ENCODE measurements at regions not wholly inside any gene's neighbourhood (a gene's known extent, or its start where the extent isn't known, plus 50 kb on each side); places are given as distances from the start of the nearest gene placed in this dataset.
"Not testable (repeated sequence)": the region's sequence is repeated elsewhere in the genome, so short reads cannot be mapped to it uniquely, and the experiment has no call there.

- DNase-seq (ENCODE audit: low spot score), result no peak
These were observed 68.2 kb downstream of the LHX9 start for GRCh38 chr1:197985351-197985750.

DNA sequence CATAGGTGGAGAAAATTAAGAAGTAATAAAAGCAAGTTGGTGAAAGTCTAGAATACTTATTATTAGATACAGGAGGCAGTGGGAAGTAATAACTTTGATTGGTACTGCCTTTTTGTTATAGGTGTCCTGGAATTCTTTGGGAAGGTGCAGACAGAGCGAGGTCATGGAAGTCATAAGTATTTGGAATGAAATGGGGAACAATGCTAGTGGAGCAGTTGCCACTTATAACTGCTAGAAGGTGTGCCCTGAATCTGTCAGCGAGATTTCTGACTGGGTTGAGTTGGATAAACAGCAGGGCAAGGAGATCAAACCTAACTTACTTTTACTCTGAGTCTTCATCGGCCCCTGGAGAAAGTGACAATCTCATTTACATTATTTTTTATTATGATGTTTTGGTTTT is 69.6 kb downstream of the LHX9 start:
- DNase-seq (ENCODE audit: low spot score), result no peak

DNA sequence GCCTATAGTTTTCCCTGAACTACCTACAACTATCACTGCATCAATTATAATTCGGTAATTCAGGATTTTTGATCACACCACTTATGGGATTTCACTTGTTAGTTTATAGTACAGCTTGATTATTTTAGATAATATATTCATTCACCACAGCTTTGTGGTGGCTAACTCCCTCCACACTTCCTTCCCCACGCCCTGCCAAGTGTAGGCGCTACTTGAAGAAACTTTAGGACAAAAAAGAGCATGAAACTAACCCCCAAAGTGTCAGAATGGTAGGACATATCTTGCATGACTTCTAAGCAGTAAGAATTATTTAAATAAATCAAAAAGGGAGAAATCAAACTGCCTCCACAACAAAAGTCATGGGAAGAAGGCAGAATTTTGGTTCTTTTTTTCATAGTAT is 70.1 kb downstream of the LHX9 start:
- DNase-seq (ENCODE audit: low spot score), result no peak

GRCh38 chr1:197988581-197988980 is 71.4 kb downstream of the LHX9 start:
- DNase-seq (ENCODE audit: low spot score), result not testable (repeated sequence)

- DNase-seq (ENCODE audit: low spot score), result no peak
These were observed 71.9 kb downstream of the LHX9 start for GRCh38 chr1:197989058-197989457.

DNA sequence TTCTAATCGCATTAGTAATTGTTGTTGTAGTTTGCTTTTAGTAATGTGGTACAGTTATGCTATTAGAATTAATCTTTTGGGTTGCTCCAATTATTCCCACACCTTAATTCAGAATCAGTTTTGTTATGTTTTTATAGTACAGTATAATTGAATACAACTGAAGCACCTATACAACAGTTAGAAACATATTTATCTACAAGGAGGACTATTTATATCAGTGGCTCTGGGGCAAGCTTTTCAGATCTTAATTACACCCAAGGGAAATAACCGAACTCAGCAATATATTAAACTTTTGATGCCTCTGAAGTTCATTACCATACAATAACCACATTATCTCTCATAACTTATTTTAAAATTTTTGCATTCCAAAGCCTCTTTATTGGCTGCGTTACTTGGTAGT is 74.4 kb downstream of the LHX9 start:
- no peak for DNase-seq (ENCODE audit: low spot score)

GRCh38 chr1:197994907-197995407 is 77.8 kb downstream of the LHX9 start:
- DNase-seq (ENCODE audit: low spot score), result no peak

DNA sequence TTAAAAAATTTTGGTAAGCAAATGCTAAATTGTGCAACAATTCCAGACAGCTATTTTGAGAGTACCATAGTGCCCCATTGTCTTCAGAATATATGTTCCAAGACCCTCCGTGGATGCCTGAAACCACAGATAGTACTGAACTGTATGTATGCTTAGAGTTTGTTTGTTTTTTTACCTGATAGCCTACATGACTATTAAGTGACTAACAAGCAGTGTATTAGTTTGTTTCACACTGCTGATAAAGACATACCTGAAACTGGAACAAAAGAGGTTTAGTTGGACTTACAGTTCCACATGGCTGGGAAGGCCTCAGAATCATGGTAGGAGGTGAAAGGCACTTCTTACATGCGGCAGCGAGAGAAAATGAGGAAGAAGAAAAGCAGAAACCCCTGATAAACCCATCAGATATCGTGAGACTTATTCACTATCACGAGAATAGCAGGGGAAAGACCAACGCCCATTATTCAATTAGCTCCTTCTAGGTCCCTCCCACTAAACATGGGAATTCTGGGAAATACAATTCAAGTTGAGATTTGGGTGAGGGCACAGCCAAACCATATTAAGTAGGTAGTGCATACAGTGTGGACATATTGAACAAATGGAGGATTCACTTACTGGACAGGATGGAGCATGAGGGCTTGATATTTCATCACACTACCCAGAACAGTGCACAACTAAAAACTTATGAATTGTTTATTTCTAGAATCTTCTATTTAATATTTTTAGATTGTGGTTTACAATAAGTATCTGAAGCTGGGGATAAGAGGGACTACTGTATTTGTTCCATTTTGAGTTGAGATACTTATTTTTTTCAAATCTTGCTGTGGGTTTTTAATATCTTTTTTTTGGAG is 78.5 kb downstream of the LHX9 start:
- no peak for DNase-seq (ENCODE audit: low spot score)

DNA sequence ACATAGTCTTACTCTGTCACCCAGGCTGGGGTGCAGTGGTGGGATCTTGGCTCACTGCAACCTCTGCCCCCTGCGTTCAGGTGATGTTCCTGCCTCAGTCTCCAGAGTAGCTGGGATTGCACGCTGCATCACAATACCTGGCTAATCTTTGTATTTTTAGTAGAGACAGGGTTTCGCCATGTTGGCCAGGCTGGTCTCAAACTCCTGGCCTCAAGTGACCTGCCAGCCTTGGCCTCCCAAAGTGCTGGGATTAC is 79.0 kb downstream of the LHX9 start:
- not testable (repeated sequence) for DNase-seq (ENCODE audit: low spot score)

- no peak for DNase-seq (ENCODE audit: low spot score)
These were observed 80.9 kb downstream of the LHX9 start for GRCh38 chr1:197998110-197998509.

DNA sequence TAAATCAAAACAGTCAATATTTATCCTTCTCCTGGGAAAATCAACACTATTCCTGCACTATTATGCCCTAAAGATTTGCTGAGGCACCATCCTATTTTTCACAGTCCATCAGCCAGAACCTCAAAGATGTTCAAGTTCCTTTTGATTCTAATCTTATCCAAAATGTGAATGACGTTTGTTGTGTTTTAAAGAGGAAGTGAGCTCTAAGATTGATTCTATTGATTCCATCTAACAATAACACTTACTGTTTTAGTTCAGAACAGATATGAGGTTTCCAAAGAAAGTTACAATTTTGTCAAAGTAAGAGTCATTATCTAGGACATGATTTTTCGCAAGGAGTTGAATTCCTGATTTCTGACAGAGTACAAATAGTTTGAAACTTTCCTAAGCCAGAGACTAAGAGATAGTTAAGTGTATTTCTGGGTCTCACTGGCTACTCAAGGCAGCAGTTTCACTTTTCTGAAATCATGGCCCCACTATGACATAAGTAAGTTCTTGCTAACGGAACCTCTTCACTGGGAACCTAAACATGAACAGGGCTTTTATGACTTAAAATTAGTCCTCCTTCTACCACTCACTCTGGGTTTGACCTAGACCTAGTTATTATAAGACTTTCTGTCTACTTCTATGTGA is 84.7 kb downstream of the LHX9 start:
- DNase-seq (ENCODE audit: low spot score), result no peak

- DNase-seq (ENCODE audit: low spot score), result no peak
These were observed 86.3 kb downstream of the LHX9 start for GRCh38 chr1:198003468-198003867.

- no peak for DNase-seq (ENCODE audit: low spot score)
These were observed 89.8 kb downstream of the LHX9 start for GRCh38 chr1:198007011-198007410.

- DNase-seq (ENCODE audit: low spot score), result no peak
These were observed 90.8 kb downstream of the LHX9 start for GRCh38 chr1:198007687-198008607.

DNA sequence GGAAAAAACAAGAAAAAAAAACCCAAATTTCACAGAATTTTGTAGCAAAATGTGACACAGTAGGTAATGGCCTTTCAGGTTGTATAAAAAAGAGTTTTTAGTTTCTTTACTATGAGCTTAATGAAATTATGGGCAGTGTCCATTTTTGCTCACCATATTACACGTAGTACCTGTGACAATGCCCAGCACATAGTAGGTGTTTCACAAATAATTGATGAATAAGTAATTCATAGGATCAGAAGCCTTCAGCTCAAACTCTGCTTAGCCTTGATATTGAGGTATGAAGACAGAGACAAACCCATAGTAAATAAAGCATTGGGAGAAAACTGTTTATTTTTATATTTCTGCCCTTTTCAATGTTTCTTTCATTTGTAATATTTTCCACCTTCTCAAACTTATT is 97.2 kb downstream of the LHX9 start:
- no peak for DNase-seq (ENCODE audit: low spot score)

GRCh38 chr1:198015309-198015708 is 98.1 kb downstream of the LHX9 start:
- no peak for DNase-seq (ENCODE audit: low spot score)

GRCh38 chr1:198018529-198018928 is 101.4 kb downstream of the LHX9 start:
- DNase-seq (ENCODE audit: low spot score), result no peak

DNA sequence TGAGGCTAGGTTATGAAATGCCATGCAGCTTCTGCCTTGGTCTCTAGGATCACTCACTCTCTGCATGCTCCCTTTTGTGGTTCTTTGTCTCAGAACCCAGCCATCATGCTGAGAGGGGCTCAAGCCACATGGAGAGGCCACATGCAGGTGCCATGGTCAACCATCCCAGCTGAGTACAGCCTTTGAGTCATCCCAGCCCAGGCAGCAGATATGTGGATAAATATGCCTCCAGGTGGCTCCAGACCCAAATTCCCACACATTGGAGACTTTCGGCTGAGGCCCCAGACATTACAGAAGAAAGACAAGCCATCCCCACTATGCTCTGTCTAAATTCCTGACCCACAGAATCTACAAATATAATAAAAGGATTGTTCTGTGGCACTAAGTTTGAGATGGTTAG is 102.0 kb downstream of the LHX9 start:
- no peak for DNase-seq (ENCODE audit: low spot score)

DNA sequence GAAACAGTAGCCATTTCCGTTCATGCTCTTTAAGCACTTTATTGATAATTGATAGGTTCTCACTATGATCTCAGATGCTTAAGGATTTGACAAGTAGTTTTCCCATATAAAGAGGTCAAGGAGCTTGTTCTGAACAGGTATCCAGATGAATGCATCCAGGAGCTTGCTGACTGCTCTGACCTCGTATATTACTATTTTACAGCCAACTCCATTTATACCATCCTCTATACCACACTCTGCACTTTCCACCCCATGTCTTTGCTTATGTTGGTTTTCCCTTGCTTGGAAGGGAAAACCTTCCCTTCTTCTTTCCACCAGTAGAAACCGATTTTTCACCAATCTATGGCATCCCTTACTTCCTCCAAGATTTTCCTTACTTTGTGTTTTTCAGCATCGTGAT is 107.2 kb downstream of the LHX9 start:
- no peak for DNase-seq (ENCODE audit: low spot score)

GRCh38 chr1:198024782-198025181 is 107.6 kb downstream of the LHX9 start:
- DNase-seq (ENCODE audit: low spot score), result no peak

GRCh38 chr1:198030682-198031081 is 113.5 kb downstream of the LHX9 start:
- no peak for DNase-seq (ENCODE audit: low spot score)

GRCh38 chr1:198031086-198031485 is 113.9 kb downstream of the LHX9 start:
- no peak for DNase-seq (ENCODE audit: low spot score)

DNA sequence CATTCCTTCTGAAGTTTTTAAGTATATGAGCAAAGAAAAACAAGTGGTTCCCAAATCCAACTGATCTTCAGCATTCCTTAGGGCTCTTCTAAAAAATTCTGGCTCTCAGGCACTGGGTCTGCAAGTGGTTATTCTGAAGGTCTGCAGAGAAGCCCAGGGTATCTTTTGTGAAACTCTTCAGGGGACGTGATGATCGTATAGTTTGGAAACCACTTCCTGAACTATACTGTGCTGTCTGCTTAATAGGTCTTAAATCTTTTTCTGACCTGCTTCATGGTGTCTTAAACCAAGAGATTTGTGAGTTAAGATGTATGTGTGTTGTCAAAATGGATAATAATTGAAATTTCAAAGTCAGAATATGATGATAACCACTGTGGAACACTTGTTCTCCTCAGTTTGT is 115.5 kb downstream of the LHX9 start:
- no peak for DNase-seq (ENCODE audit: low spot score)
